ENCODE measurements at regions not wholly inside any gene's neighbourhood (a gene's known extent, or its start where the extent isn't known, plus 50 kb on each side); places are given as distances from the start of the nearest gene placed in this dataset.
"Not testable (repeated sequence)": the region's sequence is repeated elsewhere in the genome, so short reads cannot be mapped to it uniquely, and the experiment has no call there.

- DNase-seq (ENCODE audit: low spot score) = no peak
Measured at GRCh38 chr10:9296190-9296589, 1241.7 kb downstream of the GATA3 start.

- DNase-seq (ENCODE audit: low spot score) = no peak
Measured at GRCh38 chr10:9297580-9297979, 1243.1 kb downstream of the GATA3 start.

GRCh38 chr10:9299966-9300365 lies 1245.5 kb downstream of the GATA3 start:
- no peak for DNase-seq (ENCODE audit: low spot score)

GRCh38 chr10:9301148-9301547 lies 1246.7 kb downstream of the GATA3 start:
- no peak for DNase-seq (ENCODE audit: low spot score)

GRCh38 chr10:9301554-9301953 lies 1247.1 kb downstream of the GATA3 start:
- DNase-seq (ENCODE audit: low spot score) = no peak

GRCh38 chr10:9302140-9302746 lies 1247.8 kb downstream of the GATA3 start:
- peak; percentile 37 for DNase-seq (ENCODE audit: low spot score)

GRCh38 chr10:9305018-9305655 lies 1250.6 kb downstream of the GATA3 start:
- DNase-seq (ENCODE audit: low spot score) = no peak

GRCh38 chr10:9311702-9312499 lies 1257.4 kb downstream of the GATA3 start:
- DNase-seq (ENCODE audit: low spot score) = no peak

GRCh38 chr10:9315292-9315691 lies 1260.8 kb downstream of the GATA3 start:
- no peak for DNase-seq (ENCODE audit: low spot score)

- DNase-seq (ENCODE audit: low spot score) = peak; percentile 36
Measured at GRCh38 chr10:9331583-9332008, 1277.1 kb downstream of the GATA3 start.

GRCh38 chr10:9334270-9334669 lies 1279.8 kb downstream of the GATA3 start:
- DNase-seq (ENCODE audit: low spot score) = no peak

GRCh38 chr10:9339716-9340115 lies 1285.2 kb downstream of the GATA3 start:
- DNase-seq (ENCODE audit: low spot score) = no peak

GRCh38 chr10:9342885-9343570 lies 1288.5 kb downstream of the GATA3 start:
- peak; percentile 45 for DNase-seq (ENCODE audit: low spot score)

GRCh38 chr10:9347933-9348332 lies 1293.4 kb downstream of the GATA3 start:
- DNase-seq (ENCODE audit: low spot score) = not testable (repeated sequence)

GRCh38 chr10:9357471-9357870 lies 1303.0 kb downstream of the GATA3 start:
- DNase-seq (ENCODE audit: low spot score) = no peak

- no peak for DNase-seq (ENCODE audit: low spot score)
Measured at GRCh38 chr10:9362721-9363120, 1308.2 kb downstream of the GATA3 start.

GRCh38 chr10:9379183-9379582 lies 1324.7 kb downstream of the GATA3 start:
- DNase-seq (ENCODE audit: low spot score) = no peak

- no peak for DNase-seq (ENCODE audit: low spot score)
Measured at GRCh38 chr10:9381733-9382532, 1327.4 kb downstream of the GATA3 start.

GRCh38 chr10:9382533-9382866 lies 1328.0 kb downstream of the GATA3 start:
- no peak for DNase-seq (ENCODE audit: low spot score)

- no peak for DNase-seq (ENCODE audit: low spot score)
Measured at GRCh38 chr10:9390516-9390915, 1336.0 kb downstream of the GATA3 start.

GRCh38 chr10:9399275-9399983 lies 1344.9 kb downstream of the GATA3 start:
- no peak for DNase-seq (ENCODE audit: low spot score)

Measured in D341Med (cell line).